ENCODE measurements at regions not wholly inside any gene's neighbourhood (a gene's known extent, or its start where the extent isn't known, plus 50 kb on each side); places are given as distances from the start of the nearest gene placed in this dataset.
"Not testable (repeated sequence)": the region's sequence is repeated elsewhere in the genome, so short reads cannot be mapped to it uniquely, and the experiment has no call there.

DNA sequence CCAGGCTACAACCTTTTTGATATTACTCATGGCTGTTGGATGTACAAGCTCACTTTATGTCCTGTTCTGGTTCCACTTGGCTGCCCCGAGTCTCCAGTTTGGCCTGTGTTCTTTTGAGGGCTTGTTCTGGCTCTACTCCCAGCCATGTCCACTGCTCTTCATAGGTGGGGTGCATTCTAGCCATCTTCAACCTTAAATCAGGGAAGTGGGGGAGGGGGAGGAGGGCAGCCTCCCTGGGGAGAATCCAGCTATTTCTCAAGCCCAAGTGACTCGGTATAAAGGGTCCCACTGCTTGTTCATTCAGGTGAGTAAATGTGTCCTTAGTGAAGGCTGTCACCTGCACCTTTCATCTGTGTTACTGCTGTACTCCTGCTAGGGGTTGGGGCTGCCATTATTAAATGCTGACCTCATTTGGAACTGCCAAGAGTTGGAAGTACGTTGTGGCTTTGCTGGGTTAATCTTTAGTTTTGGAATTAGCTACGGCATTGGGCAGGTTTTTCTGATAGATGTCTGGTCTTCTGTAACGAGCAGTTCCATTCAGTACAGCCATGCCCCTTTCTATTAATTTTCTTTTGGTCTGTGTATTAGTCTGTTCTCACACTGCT, 255.8 kb downstream of the GOLGA6L6 start:
- DNase-seq: not testable (repeated sequence)

- not testable (repeated sequence) for DNase-seq
These were observed 256.6 kb downstream of the GOLGA6L6 start for GRCh38 chr15:20284891-20285535.

DNA sequence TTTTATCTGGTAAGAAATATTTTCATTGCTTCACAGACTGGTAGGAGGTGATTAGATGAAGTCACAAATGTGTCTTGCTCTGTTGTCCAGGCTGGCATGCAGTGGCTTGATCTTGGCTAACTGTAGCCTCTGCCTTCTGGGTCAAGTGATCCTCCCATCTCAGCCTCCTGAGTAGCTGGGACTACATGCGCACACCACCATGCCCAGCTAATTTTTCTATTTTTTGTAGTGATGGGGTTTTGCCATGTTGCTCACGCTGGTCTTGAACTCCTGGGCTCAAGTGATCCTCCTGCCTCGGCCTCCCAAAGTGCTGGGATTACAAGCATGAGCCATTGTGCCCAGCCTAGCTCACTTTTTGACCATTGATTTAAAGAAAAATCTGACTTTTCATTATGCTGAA, 257.9 kb downstream of the GOLGA6L6 start:
- not testable (repeated sequence) for DNase-seq

- DNase-seq: not testable (repeated sequence)
These were observed 259.1 kb downstream of the GOLGA6L6 start for GRCh38 chr15:20282491-20282943.

DNA sequence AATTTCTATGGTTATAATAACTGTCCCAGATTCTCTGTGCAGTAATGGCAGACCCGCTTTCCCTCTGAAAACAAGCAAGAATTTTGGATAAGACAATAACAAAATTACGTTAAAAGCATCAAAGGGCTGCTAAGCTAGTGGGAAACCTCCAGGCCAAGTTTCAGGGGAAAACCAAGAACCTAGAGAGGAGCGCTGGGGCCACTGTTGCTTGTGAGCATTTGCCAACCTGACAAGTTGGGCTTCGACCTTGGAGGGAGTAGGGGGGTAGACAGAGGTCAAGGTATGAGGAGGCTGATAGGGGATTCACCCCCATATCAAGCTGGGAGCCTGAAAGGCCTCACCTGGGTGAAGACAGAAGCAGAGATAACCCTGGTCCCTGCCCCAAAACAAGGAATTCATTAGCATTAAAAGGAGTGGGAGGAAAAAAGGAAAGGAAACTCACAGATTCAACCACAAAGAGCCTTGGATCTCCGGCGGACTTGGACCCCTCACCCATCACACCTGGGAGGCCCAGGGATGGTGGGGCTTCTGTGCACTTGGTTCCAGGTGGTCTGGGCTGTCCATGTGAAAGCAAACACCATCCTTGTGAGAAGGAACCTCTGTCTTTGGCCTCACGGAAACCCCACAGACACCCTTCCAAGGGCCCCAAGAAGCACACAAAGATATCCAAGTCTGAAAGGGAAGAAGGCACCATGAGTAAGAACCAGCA, 259.9 kb downstream of the GOLGA6L6 start:
- DNase-seq: not testable (repeated sequence)

DNA sequence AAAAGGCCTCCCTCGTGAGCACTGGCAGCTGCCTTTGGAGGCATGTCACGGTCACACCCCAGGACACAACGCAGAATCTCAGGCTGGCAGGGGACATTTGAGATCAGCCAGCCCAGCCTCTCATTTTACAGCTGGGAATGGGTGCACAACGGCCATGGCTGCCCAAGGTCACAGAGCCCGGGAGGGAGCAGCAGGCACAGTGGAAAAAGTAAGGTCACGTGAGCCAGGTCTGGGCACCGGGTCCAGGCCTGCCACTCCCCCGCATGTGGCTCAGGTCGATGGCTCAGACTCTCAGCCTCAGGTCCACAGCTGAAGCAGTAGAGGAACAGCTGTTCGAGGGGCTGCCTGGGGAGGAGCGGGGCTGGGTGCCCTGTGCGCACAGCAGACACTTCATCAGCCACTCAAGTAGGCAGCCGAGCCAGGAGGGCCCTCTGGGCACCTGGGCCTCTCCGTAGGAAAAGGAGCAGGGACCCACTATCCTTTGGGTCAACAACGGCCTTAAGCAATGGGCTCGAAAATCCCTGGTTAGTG, 260.6 kb downstream of the GOLGA6L6 start:
- DNase-seq: no peak

GRCh38 chr15:20280141-20280932, 261.3 kb downstream of the GOLGA6L6 start:
- not testable (repeated sequence) for DNase-seq

GRCh38 chr15:20279056-20279455, 262.5 kb downstream of the GOLGA6L6 start:
- DNase-seq: not testable (repeated sequence)

GRCh38 chr15:20278376-20278775, 263.2 kb downstream of the GOLGA6L6 start:
- not testable (repeated sequence) for DNase-seq

DNA sequence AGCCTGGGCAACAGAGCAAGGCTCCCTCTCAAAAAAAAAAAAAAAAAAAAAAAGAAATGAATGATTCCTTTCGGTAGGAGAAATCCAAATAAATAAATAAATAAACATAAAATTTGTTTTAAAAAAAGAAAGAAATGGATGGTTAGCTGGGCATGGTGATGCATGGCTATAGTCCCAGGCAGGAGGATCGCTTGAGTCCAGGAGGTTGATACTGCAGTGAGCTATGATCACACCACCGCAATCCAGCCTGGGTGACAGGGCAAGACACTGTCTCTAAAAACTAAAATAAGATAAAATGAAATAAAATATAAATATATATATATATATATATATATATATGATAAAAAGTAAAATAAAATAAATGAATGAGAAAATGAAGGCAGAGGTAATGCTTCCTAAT, 264.1 kb downstream of the GOLGA6L6 start:
- not testable (repeated sequence) for DNase-seq

DNA sequence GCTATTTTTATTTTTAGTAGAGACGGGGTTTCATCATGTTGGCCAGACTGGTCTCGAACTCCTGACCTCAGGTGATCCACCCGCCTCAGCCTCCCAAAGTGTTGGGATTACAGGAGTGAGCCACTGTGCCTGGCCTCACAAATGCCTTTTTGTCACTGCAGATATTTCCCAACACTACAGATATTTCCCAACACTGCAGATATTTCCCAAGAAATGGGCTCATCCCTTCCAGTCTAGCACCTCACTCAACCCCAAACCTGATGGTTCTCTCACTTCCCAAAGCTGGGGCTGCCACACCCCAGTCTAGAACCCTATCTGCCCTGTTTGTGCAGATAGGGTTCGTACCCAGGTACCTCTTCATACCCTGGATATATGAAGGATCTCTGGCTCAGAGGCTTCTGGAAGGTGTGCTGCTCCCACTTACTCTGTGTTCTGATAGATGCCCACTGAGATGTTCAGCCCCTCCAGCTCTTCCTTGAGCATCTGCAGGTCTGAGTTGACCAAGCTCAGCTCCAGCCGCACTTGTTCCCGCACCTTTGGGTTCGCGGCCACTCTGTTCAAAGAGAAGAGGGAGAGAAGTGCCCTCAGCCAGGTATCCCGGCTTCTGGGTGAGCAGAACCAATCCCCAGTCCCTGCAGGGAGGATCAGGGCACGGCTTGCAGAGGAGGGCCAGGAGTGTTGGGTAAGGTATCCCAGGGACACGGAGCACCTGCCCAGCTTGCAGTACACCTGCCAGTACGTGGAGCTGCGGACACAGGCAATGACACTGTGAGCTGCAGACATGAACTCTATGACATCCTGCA, 265.1 kb downstream of the GOLGA6L6 start:
- not testable (repeated sequence) for DNase-seq

DNA sequence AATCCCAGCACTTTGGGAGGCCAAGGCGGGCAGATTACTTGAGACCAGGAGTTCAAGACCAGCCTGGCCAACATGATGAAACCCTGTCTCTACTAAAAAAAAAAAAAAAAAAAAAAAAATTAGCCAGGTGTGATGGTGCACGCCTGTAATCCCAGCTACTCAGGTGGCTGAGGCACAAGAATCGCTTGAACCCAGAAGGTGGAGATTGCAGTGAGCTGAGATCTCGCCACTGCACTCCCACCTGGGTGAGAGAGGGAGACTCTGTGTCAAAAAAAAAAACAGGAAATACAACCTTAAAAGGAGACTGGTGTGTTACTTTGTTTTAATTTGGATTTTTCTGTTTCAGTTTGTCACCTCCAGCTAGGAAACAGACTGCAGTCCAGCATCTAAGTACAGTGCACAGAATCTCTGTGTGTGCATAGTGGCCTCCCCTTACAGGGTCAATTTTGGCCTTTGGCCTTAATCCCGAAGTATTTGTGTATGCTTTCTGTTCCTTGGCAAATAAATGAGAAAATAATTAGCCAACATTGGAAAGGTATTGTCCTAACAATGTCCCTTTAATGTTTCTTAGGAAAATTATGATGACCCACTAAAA, 266.1 kb downstream of the GOLGA6L6 start:
- DNase-seq: not testable (repeated sequence)

DNA sequence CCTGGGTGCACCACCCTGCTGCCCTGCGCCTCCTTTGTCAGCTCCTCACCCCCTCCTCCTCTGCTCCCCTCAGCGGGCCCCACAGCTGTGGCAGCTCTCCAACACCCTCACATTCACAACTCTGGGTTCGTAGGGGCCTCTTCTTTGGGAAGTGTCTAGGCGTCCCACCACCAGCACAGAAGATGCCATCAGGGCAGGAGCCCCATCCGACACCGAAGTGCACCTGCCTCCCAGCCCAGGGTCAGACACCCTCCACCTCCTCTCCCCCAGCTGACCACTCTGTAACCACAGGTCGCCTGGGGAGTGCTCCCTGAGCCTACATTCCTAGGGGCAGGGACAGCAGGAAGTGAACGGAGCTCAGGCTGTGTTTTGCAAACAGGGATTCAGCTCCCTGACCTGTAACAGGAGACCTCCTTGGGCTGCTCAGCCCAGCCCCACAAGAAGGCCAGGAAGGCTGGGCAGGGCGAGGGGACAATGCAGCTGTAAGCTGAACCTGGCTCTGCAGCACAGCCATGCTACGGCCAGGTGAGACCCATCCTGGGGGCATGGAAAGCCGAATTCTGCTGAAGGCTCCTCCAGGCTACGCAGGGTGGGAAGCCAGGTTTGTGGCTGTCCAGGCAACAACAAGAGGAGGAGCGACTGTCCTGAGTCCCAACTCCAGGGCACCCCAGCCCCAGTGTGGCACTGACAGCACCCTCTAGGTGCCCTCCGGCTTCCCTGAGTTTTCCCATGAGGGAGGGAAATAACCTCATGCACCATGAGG, 269.0 kb downstream of the GOLGA6L6 start:
- no peak for DNase-seq

- no peak for DNase-seq
These were observed 270.0 kb downstream of the GOLGA6L6 start for GRCh38 chr15:20271647-20272046.

- DNase-seq: not testable (repeated sequence)
These were observed 271.6 kb downstream of the GOLGA6L6 start for GRCh38 chr15:20269956-20270355.

DNA sequence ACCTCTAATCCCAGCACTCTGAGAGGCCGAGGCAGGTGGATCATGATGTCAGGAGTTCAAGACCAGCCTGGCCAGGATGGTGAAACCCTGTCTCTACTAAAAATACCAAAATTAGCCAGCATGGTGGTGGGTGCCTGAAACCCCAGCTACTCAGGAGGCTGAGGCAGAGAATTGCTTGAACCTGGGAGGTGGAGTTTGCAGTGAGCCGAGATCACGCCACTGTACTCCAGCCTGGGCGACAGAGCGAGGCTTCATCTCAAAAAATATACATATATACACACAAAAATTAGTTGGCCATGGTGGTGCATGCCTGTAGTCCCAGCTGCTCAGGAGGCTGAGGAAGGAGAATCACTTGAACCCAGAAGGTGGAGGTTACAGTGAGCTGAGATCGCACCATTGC, 273.6 kb downstream of the GOLGA6L6 start:
- not testable (repeated sequence) for DNase-seq

GRCh38 chr15:20267051-20267730, 274.4 kb downstream of the GOLGA6L6 start:
- not testable (repeated sequence) for DNase-seq

GRCh38 chr15:20265710-20266109, 275.9 kb downstream of the GOLGA6L6 start:
- not testable (repeated sequence) for DNase-seq

- not testable (repeated sequence) for DNase-seq
These were observed 280.0 kb downstream of the GOLGA6L6 start for GRCh38 chr15:20261321-20262280.
